ENCODE measurements at regions not wholly inside any gene's neighbourhood (a gene's known extent, or its start where the extent isn't known, plus 50 kb on each side); places are given as distances from the start of the nearest gene placed in this dataset.

DNA sequence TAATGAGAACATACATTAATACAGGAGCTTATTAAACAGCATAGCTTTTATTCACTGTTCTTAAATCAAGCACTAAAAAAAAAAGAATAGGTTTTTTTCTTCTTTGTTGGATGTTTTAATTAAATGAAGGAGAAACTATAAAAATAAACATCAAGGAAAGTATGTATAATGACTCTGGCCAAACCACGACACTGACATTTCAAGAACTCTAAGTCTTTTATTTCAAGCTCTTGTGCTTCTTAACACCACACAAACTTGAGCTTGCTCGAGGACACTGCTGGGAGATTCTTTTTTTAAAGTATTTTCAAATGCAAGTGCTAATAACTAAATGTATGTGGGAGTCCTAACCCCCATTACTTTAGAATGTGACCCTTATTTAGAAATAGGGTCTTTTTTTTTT, 204.9 kb upstream of the PPARGC1A start:
- TF ChIP-seq POLR2A (IDR thresholded peaks at IDR 0.05), result no peak
- TF ChIP-seq, protein P1, sequence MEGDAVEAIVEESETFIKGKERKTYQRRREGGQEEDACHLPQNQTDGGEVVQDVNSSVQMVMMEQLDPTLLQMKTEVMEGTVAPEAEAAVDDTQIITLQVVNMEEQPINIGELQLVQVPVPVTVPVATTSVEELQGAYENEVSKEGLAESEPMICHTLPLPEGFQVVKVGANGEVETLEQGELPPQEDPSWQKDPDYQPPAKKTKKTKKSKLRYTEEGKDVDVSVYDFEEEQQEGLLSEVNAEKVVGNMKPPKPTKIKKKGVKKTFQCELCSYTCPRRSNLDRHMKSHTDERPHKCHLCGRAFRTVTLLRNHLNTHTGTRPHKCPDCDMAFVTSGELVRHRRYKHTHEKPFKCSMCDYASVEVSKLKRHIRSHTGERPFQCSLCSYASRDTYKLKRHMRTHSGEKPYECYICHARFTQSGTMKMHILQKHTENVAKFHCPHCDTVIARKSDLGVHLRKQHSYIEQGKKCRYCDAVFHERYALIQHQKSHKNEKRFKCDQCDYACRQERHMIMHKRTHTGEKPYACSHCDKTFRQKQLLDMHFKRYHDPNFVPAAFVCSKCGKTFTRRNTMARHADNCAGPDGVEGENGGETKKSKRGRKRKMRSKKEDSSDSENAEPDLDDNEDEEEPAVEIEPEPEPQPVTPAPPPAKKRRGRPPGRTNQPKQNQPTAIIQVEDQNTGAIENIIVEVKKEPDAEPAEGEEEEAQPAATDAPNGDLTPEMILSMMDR (IDR thresholded peaks at IDR 0.05), result no peak

Measured in suprapubic skin (tissue), 3 donors.